Thyroid gland (tissue), 4 donors: ENCODE measurements at regions not wholly inside any gene's neighbourhood (a gene's known extent, or its start where the extent isn't known, plus 50 kb on each side); places are given as distances from the start of the nearest gene placed in this dataset.
"Not testable (repeated sequence)": the region's sequence is repeated elsewhere in the genome, so short reads cannot be mapped to it uniquely, and the experiment has no call there.

ENCODE experiments used
- DNase-seq, 2 donors: peaks; one replicate each; pipeline ENCODE4 v3.0.0-alpha.2; 2019
- H3K27ac ChIP-seq, 3 donors: fragments of 200-600 bp; sonication (generic); 1 replicate in 2 of 3; 2 replicates in 1 of 3; pipeline ENCODE4 v1.5.1; 2016 to 2019; ENCODE audit warnings: mild to moderate bottlenecking in 1 of 3, moderate library complexity in 1 of 3
- H3K27me3 ChIP-seq: fragments of 200-600 bp; sonication (generic); one replicate; pipeline ENCODE4 v1.5.1; 2019
- H3K36me3 ChIP-seq, 2 donors: fragments of 200-600 bp; sonication (generic); one replicate each; pipeline ENCODE4 v1.5.1; 2016 to 2019
- H3K4me1 ChIP-seq, 2 donors: fragments of 200-600 bp; sonication (generic); one replicate each; pipeline ENCODE4 v1.5.1; 2017 to 2019
- H3K4me3 ChIP-seq, 3 donors: fragments of 200-600 bp; sonication (generic); replicated peaks in 1 of 3; 1 replicate in 2 of 3; 2 replicates in 1 of 3; pipeline ENCODE4 v1.5.1; 2016; ENCODE audit warnings: mild to moderate bottlenecking in 1 of 3
- H3K9me3 ChIP-seq: fragments of 200-600 bp; sonication (generic); one replicate; pipeline ENCODE4 v1.5.1; 2017
- POLR2A ChIP-seq, 2 donors: fragments of 450-650 bp; IDR thresholded peaks; one replicate each; pipeline ENCODE4 v1.6.1; 2017; ENCODE audit warnings: antibody characterized with exemption in 2 of 2, mild to moderate bottlenecking in 2 of 2, moderate library complexity in 1 of 2
- WGBS, 2 donors: methylation state at CpG; one replicate each; pipeline ENCODE4 v1.1.5; 2017; 5-methylcytosine and 5-hydroxymethylcytosine counted together
- intact Hi-C: fragments of 100-400 bp; cut with DNase I; formaldehyde crosslinking; loops from one replicate; pipeline ENCODE4 v1.15.1; 2023
- TF ChIP-seq, protein P1 (sequence below), 6 experiments: fragments of 200-600 bp in 3 of 6; fragments of 450-650 bp in 3 of 6; sonication (generic) in 3 of 6; IDR thresholded peaks; one replicate each; pipeline ENCODE4 v1.5.1; 2016 to 2019; ENCODE audit warnings: antibody characterized with exemption in 6 of 6, mild to moderate bottlenecking in 2 of 6, inconsistent platforms in 1 of 6, moderate library complexity in 1 of 6

DNA sequence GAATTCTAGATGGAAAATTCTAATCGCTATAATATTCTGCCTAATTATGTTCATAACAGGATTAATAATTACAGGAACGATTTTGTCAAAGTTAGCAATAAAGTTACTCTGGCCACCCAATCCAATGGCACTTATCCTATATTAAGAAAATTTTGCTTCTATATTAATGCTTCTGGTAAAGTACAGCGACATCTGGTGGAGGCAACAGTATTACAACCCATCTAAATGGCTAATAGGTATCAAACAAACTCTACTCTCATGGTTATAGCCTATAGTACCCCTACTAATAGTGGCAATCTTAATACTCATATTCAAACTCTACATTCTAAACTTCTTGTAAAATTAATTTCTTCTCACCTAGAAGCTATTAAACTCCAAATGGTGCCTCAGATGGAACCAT is 1084.7 kb upstream of the LRRTM1 start:
- intact Hi-C loops = no loop called here
- TF ChIP-seq POLR2A (IDR thresholded peaks at IDR 0.05) = no peak
- TF ChIP-seq, protein P1, sequence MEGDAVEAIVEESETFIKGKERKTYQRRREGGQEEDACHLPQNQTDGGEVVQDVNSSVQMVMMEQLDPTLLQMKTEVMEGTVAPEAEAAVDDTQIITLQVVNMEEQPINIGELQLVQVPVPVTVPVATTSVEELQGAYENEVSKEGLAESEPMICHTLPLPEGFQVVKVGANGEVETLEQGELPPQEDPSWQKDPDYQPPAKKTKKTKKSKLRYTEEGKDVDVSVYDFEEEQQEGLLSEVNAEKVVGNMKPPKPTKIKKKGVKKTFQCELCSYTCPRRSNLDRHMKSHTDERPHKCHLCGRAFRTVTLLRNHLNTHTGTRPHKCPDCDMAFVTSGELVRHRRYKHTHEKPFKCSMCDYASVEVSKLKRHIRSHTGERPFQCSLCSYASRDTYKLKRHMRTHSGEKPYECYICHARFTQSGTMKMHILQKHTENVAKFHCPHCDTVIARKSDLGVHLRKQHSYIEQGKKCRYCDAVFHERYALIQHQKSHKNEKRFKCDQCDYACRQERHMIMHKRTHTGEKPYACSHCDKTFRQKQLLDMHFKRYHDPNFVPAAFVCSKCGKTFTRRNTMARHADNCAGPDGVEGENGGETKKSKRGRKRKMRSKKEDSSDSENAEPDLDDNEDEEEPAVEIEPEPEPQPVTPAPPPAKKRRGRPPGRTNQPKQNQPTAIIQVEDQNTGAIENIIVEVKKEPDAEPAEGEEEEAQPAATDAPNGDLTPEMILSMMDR (IDR thresholded peaks at IDR 0.05) = no peak
- no peak for DNase-seq
- WGBS, 2 donors = 74 to 75% methylated on average over 3 of the region's 3 CpGs
- H3K27me3 ChIP-seq = no peaks in the 10 kb centered on the region
- H3K4me1 ChIP-seq = no peaks in the 10 kb centered on the region
- H3K36me3 ChIP-seq = no peaks in the 10 kb centered on the region
- no peak overlapping the region for H3K4me3 ChIP-seq
- no peak overlapping the region for H3K27ac ChIP-seq
- H3K9me3 ChIP-seq = no peaks in the 10 kb centered on the region

DNA sequence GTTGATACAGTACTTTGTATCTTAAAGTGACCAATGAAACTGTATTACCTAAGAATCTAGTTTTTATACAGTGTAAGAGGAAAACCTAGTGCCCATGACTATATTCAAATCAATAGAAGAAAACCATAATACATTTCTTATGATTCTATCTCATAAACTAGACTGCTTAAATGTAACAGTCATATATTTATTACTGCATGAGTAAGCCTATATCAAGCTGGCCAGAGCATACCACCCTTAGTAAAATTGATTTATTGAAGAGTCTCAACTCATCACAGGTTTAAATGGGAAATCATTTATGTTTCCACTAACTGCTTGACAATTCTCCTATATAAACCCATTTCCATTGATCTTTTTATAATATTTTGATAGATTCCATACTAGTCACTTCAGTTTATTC is 1059.2 kb upstream of the LRRTM1 start:
- H3K4me1 ChIP-seq = no peaks in the 10 kb centered on the region
- no peak for DNase-seq
- no peak overlapping the region for H3K27ac ChIP-seq
- TF ChIP-seq, protein P1 (IDR thresholded peaks at IDR 0.05) = no peak
- no peak for TF ChIP-seq POLR2A (IDR thresholded peaks at IDR 0.05)
- H3K9me3 ChIP-seq = no peaks in the 10 kb centered on the region
- no peaks in the 10 kb centered on the region for H3K27me3 ChIP-seq
- H3K4me3 ChIP-seq = no peak overlapping the region
- intact Hi-C loops = no loop called here
- H3K36me3 ChIP-seq = no peaks in the 10 kb centered on the region

DNA sequence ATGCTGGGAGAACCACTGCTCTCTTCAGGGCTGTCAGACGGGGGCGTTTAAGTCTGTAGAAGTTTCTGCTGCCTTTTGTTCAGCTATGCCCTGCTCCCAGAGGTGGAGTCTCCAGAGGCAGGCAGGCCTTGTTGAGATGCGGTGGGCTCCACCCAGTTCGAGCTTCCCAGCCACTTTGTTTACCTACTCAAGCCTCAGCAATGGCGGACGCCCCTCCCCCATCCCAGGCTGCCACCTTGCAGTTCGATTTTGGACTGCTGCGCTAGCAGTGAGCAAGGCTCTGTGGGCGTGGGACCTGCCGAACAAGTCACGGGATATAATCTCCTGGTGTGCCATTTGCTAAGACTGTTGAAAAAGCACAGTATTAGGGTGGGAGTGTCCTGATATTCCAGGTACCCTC is 1057.9 kb upstream of the LRRTM1 start:
- intact Hi-C loops, DNase-seq: not testable (repeated sequence)

DNA sequence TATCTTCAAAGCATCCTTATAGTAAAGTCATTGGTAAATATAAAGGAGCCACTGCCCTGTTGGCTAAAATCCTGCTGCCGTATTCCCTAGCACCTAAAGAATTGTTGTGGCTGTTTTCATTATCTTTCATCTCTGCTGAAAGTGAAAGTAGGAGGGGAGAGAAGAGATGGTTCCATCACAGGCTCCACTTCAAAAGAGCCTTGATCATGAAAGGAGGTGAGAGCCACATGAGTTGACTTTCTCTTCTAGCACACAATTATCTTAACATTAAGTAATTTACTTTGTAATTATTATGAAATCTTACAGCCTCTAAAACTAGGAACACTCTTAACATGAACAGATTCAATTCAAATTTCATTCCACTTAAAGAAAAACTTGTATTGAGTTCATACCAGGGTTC is 1050.9 kb upstream of the LRRTM1 start:
- DNase-seq = no peak
- no peak overlapping the region for H3K4me3 ChIP-seq
- intact Hi-C loops = no loop called here
- H3K27me3 ChIP-seq = no peaks in the 10 kb centered on the region
- no peaks in the 10 kb centered on the region for H3K9me3 ChIP-seq
- TF ChIP-seq, protein P1 (IDR thresholded peaks at IDR 0.05) = no peak
- no peak for TF ChIP-seq POLR2A (IDR thresholded peaks at IDR 0.05)
- H3K36me3 ChIP-seq = no peaks in the 10 kb centered on the region
- no peaks in the 10 kb centered on the region for H3K4me1 ChIP-seq
- no peak overlapping the region for H3K27ac ChIP-seq
- 55 to 56% methylated on average over 1 of the region's 1 CpG for WGBS, 2 donors

More for the DNA sequence above, 1057.9 kb upstream of the LRRTM1 start:
- not testable (repeated sequence) for H3K27me3 ChIP-seq, H3K36me3 ChIP-seq, H3K4me1 ChIP-seq, H3K9me3 ChIP-seq, H3K4me3 ChIP-seq, H3K27ac ChIP-seq
- WGBS, 2 donors = 89 to 97% methylated on average over 11 of the region's 11 CpGs

DNA sequence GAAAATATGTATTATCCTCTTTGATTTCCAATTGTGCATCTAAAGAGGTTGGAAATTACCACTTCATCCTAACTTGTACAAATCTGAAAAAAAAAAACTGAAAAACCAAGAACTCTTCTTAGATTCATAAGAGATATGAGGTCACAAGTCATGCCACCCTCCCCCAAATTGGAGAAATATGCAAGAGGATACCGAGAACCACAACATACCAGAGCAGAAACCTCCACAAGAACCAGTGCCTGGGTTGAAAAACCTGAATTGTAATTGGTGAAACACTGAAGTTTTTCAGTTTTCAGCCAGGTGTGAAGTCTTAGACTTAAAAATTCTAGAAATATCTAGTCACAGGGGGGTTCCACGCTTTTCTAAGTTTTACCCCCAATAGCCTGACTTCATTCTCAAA is 1029.5 kb upstream of the LRRTM1 start:
- no peak for DNase-seq
- H3K4me3 ChIP-seq = no peak overlapping the region
- TF ChIP-seq, protein P1 (IDR thresholded peaks at IDR 0.05) = no peak
- TF ChIP-seq POLR2A (IDR thresholded peaks at IDR 0.05) = no peak
- no peaks in the 10 kb centered on the region for H3K4me1 ChIP-seq
- H3K27me3 ChIP-seq = no peaks in the 10 kb centered on the region
- intact Hi-C loops = no loop called here
- WGBS, 2 donors = 71 to 80% methylated on average over 2 of the region's 2 CpGs
- H3K27ac ChIP-seq = no peak overlapping the region
- H3K9me3 ChIP-seq = no peaks in the 10 kb centered on the region
- H3K36me3 ChIP-seq = no peaks in the 10 kb centered on the region

DNA sequence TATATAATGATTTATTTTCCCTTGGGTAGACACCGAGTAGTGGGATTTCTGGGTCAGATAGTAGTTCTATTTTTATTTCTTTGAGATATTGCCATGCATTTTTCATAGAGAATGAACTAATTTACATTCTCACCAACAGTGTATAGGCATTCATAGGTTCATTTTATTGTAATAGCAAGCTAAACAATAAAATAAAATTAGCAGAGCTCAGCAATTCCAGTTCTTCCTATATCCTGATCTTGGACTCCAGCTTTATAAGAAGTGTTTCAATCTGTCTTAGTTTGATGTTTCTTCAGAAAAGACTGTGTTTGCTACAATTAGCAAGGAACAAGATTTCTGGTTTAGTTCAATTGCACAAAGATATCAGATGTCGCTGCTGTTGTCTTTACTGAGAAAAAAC is 1024.4 kb upstream of the LRRTM1 start:
- WGBS, 2 donors = 86 to 87% methylated on average over 2 of the region's 2 CpGs
- H3K9me3 ChIP-seq = no peaks in the 10 kb centered on the region
- intact Hi-C loops = no loop called here
- no peak overlapping the region for H3K4me3 ChIP-seq
- no peak for DNase-seq
- H3K4me1 ChIP-seq = no peaks in the 10 kb centered on the region
- no peaks in the 10 kb centered on the region for H3K27me3 ChIP-seq
- no peak overlapping the region for H3K27ac ChIP-seq
- H3K36me3 ChIP-seq = no peaks in the 10 kb centered on the region
- no peak for TF ChIP-seq POLR2A (IDR thresholded peaks at IDR 0.05)
- TF ChIP-seq, protein P1 (IDR thresholded peaks at IDR 0.05) = no peak
